Body of pancreas (tissue), 4 donors: ENCODE measurements at regions not wholly inside any gene's neighbourhood (a gene's known extent, or its start where the extent isn't known, plus 50 kb on each side); places are given as distances from the start of the nearest gene placed in this dataset.
"Not testable (repeated sequence)": the region's sequence is repeated elsewhere in the genome, so short reads cannot be mapped to it uniquely, and the experiment has no call there.

Experiments
- CTCF ChIP-seq, 7 experiments: fragments of 450-650 bp in 4 of 7; fragments of 200-600 bp in 3 of 7; sonication (generic) in 3 of 7; IDR thresholded peaks; one replicate each; pipeline ENCODE4 v1.5.1; 2016 to 2019; ENCODE audit warnings: antibody characterized with exemption in 7 of 7
- POLR2A ChIP-seq, 3 donors: fragments of 450-650 bp; IDR thresholded peaks; one replicate each; pipeline ENCODE4 v1.6.1; 2016; ENCODE audit warnings: antibody characterized with exemption in 3 of 3, mild to moderate bottlenecking in 2 of 3

- TF ChIP-seq CTCF, POLR2A (IDR thresholded peaks at IDR 0.05): not testable (repeated sequence)
Measured at GRCh38 chr1:228892200-228892599, 156.9 kb downstream of the RHOU start.
